Panc1 (cell line): ENCODE measurements at regions not wholly inside any gene's neighbourhood (a gene's known extent, or its start where the extent isn't known, plus 50 kb on each side); places are given as distances from the start of the nearest gene placed in this dataset.

ENCODE experiments used
- POLR2AphosphoS5 ChIP-seq: IDR thresholded peaks from 2 replicates; pipeline ENCODE4 v1.6.1; 2012; ENCODE audit warnings: mild to moderate bottlenecking, low read depth, low read length, moderate library complexity
- TF ChIP-seq, protein P1 (sequence below): fragments of 450-650 bp; IDR thresholded peaks from 2 replicates; pipeline ENCODE4 v1.5.1; 2017; ENCODE audit warnings: mild to moderate bottlenecking

DNA sequence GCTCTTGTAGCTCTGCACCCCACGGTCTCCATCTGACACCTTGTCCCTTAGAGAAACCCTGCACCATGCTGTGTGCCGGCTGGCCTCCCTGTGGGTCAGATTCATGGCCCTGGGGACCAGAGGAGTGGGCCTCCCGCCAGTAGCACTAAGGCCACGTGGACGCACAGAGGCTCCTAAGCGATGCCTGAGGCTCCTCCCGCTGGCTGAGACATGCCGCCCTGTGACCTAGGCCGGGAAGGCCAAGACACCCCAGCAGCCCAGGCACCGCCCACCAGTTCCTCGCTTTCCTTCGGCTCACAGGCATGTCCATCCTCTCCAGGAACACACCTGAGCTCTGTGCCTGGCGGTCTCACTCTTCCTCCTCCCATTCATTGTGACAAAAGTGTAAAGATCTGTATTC is 311.0 kb downstream of the THBS2 start:
- TF ChIP-seq, protein P1, sequence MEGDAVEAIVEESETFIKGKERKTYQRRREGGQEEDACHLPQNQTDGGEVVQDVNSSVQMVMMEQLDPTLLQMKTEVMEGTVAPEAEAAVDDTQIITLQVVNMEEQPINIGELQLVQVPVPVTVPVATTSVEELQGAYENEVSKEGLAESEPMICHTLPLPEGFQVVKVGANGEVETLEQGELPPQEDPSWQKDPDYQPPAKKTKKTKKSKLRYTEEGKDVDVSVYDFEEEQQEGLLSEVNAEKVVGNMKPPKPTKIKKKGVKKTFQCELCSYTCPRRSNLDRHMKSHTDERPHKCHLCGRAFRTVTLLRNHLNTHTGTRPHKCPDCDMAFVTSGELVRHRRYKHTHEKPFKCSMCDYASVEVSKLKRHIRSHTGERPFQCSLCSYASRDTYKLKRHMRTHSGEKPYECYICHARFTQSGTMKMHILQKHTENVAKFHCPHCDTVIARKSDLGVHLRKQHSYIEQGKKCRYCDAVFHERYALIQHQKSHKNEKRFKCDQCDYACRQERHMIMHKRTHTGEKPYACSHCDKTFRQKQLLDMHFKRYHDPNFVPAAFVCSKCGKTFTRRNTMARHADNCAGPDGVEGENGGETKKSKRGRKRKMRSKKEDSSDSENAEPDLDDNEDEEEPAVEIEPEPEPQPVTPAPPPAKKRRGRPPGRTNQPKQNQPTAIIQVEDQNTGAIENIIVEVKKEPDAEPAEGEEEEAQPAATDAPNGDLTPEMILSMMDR: no peak
- TF ChIP-seq POLR2AphosphoS5: no peak
